ENCODE measurements at regions not wholly inside any gene's neighbourhood (a gene's known extent, or its start where the extent isn't known, plus 50 kb on each side); places are given as distances from the start of the nearest gene placed in this dataset.

GRCh38 chr2:14899621-14900414 is 267.3 kb downstream of the LRATD1 start:
- POLR2A ChIA-PET, result no interaction called here
- H3K4me3 ChIP-seq (ENCODE audit: control extremely low read depth in 1 of 5, extremely low read depth in 1 of 5, insufficient read depth in 1 of 5, low read depth in 2 of 5, low read length in 4 of 5), result no peak overlapping the region
- H3K36me3 ChIP-seq (replicated peaks in 1 of 2; ENCODE audit: control extremely low read depth in 1 of 2, control insufficient read depth in 1 of 2, extremely low read depth in 1 of 2, insufficient read depth in 2 of 2, low read length in 1 of 2), result no peaks in the 10 kb centered on the region
- H3K79me2 ChIP-seq (ENCODE audit: control insufficient read depth, insufficient read depth, low read length), result no peaks in the 10 kb centered on the region
- no peaks in the 10 kb centered on the region for H4K20me1 ChIP-seq (ENCODE audit: control insufficient read depth, insufficient read depth, low read length, poor library complexity, severe bottlenecking)
- ATAC-seq (ENCODE audit: low read depth) (no peak), DNase-seq (no peak)
- H3K9me3 ChIP-seq (ENCODE audit: control extremely low read depth in 1 of 3, control insufficient read depth in 2 of 3, insufficient read depth in 1 of 3, low read length in 2 of 3), result no peaks in the 10 kb centered on the region
- no peaks in the 10 kb centered on the region for H3K27me3 ChIP-seq (replicated peaks in 1 of 4; ENCODE audit: control extremely low read depth in 1 of 4, control insufficient read depth in 3 of 4, insufficient read depth in 4 of 4, low read length in 3 of 4)
- TF ChIP-seq CTCF (IDR thresholded peaks at IDR 0.05), result no peak
- no peak for TF ChIP-seq EZH2 (IDR thresholded peaks at IDR 0.05; ENCODE audit: borderline replicate concordance, insufficient read depth, low read depth, low read length, poor library complexity, severe bottlenecking)
- CTCF ChIA-PET, result no interaction called here
- H3K4me1 Mint-ChIP-seq, result no peaks in the 10 kb centered on the region
- no peak overlapping the region for H2AFZ ChIP-seq (ENCODE audit: insufficient read depth, low read depth, low read length, poor library complexity, severe bottlenecking)
- WGBS (ENCODE audit: insufficient coverage), result no CpG with 5 or more reads among the region's 4 CpGs
- no peak overlapping the region for H3K4me3 Mint-ChIP-seq
- H3K9me3 Mint-ChIP-seq (ENCODE audit: insufficient read depth), result no peaks in the 10 kb centered on the region
- no peak overlapping the region for H3K27ac Mint-ChIP-seq
- H3K27me3 Mint-ChIP-seq, result peaks cover 4% of the 10 kb centered on the region
- H3K4me1 ChIP-seq (ENCODE audit: control insufficient read depth in 2 of 2, insufficient read depth in 2 of 2, low read length in 2 of 2), result no peaks in the 10 kb centered on the region
- no peak overlapping the region for H3K27ac ChIP-seq (ENCODE audit: low read length in 2 of 2)
- no peak overlapping the region for H3K9ac ChIP-seq (ENCODE audit: low read length)
- intact Hi-C loops (cut with micrococcal nuclease), result no loop called here
- no peak overlapping the region for H3K4me2 ChIP-seq (replicated peaks; ENCODE audit: low read depth, low read length, poor library complexity, severe bottlenecking)

- Histone ChIP-seq H3K9me3 (ENCODE audit: control extremely low read depth in 1 of 3, control insufficient read depth in 2 of 3, insufficient read depth in 1 of 3, low read length in 2 of 3) (no peaks in the 10 kb centered on the region), H3K4me1 (ENCODE audit: control insufficient read depth in 2 of 2, insufficient read depth in 2 of 2, low read length in 2 of 2) (no peaks in the 10 kb centered on the region), H3K36me3 (replicated peaks in 1 of 2; ENCODE audit: control extremely low read depth in 1 of 2, control insufficient read depth in 1 of 2, extremely low read depth in 1 of 2, insufficient read depth in 2 of 2, low read length in 1 of 2) (no peaks in the 10 kb centered on the region), H3K4me3 (ENCODE audit: control extremely low read depth in 1 of 5, extremely low read depth in 1 of 5, insufficient read depth in 1 of 5, low read depth in 2 of 5, low read length in 4 of 5) (no peak overlapping the region), H3K4me2 (replicated peaks; ENCODE audit: low read depth, low read length, poor library complexity, severe bottlenecking) (no peak overlapping the region), H3K9ac (ENCODE audit: low read length) (no peak overlapping the region), H3K27me3 (replicated peaks in 1 of 4; ENCODE audit: control extremely low read depth in 1 of 4, control insufficient read depth in 3 of 4, insufficient read depth in 4 of 4, low read length in 3 of 4) (no peaks in the 10 kb centered on the region), H4K20me1 (ENCODE audit: control insufficient read depth, insufficient read depth, low read length, poor library complexity, severe bottlenecking) (no peaks in the 10 kb centered on the region), H3K27ac (ENCODE audit: low read length in 2 of 2) (no peak overlapping the region), H2AFZ (ENCODE audit: insufficient read depth, low read depth, low read length, poor library complexity, severe bottlenecking) (no peak overlapping the region), H3K79me2 (ENCODE audit: control insufficient read depth, insufficient read depth, low read length) (no peaks in the 10 kb centered on the region)
- no peak for TF ChIP-seq CTCF (IDR thresholded peaks at IDR 0.05)
- TF ChIP-seq EZH2 (IDR thresholded peaks at IDR 0.05; ENCODE audit: borderline replicate concordance, insufficient read depth, low read depth, low read length, poor library complexity, severe bottlenecking), result no peak
- no peak overlapping the region for H3K27ac Mint-ChIP-seq
- H3K27me3 Mint-ChIP-seq, result peaks cover 4% of the 10 kb centered on the region
- ATAC-seq (ENCODE audit: low read depth) (no peak), DNase-seq (no peak)
- ChIA-PET CTCF (interaction anchor here (1.4 kb wide), 1 partner anchor 8 kb away, joined by 3 read pairs; no protein-coding TSS in a partner anchor), POLR2A (no interaction called here)
- no peak overlapping the region for H3K4me3 Mint-ChIP-seq
- intact Hi-C loops (cut with micrococcal nuclease), result no loop called here
- H3K9me3 Mint-ChIP-seq (ENCODE audit: insufficient read depth), result no peaks in the 10 kb centered on the region
- WGBS (ENCODE audit: insufficient coverage), result 86% methylated on average over 3 of the region's 3 CpGs
- no peaks in the 10 kb centered on the region for H3K4me1 Mint-ChIP-seq
Observed at GRCh38 chr2:14901737-14902136, 269.2 kb downstream of the LRATD1 start.

Data from B cell (primary cell).